H9 (cell line): ENCODE measurements at regions not wholly inside any gene's neighbourhood (a gene's known extent, or its start where the extent isn't known, plus 50 kb on each side); places are given as distances from the start of the nearest gene placed in this dataset.

Experiments used
- DNase-seq: peaks from one replicate; pipeline ENCODE4 v3.0.0-alpha.2; 2017
- H2AFZ ChIP-seq: one replicate; pipeline ENCODE4 v1.6.1; 2013; ENCODE audit warnings: mild to moderate bottlenecking, low read length, control low read depth, moderate library complexity
- H2AK5ac ChIP-seq: 2 replicates; pipeline ENCODE4 v1.6.1; 2013; ENCODE audit warnings: low read length, control low read depth, mixed read lengths; ENCODE audit not compliant: insufficient read length
- H2BK120ac ChIP-seq: one replicate; pipeline ENCODE4 v1.6.1; 2013; ENCODE audit warnings: low read depth, mild to moderate bottlenecking, low read length, control low read depth, inconsistent platforms; ENCODE audit not compliant: poor library complexity, severe bottlenecking
- H2BK12ac ChIP-seq: 2 replicates; pipeline ENCODE4 v1.6.1; 2013; ENCODE audit warnings: low read length, control low read depth, mixed read lengths, low read depth; ENCODE audit not compliant: insufficient read length
- H2BK15ac ChIP-seq: 2 replicates; pipeline ENCODE4 v1.6.1; 2013; ENCODE audit warnings: low read depth, low read length, control low read depth
- H2BK20ac ChIP-seq: one replicate; pipeline ENCODE4 v1.6.1; 2013; ENCODE audit warnings: low read depth, mild to moderate bottlenecking, low read length, control low read depth, inconsistent platforms; ENCODE audit not compliant: poor library complexity, severe bottlenecking
- H2BK5ac ChIP-seq: 2 replicates; pipeline ENCODE4 v1.6.1; 2013; ENCODE audit warnings: low read length, control low read depth, mixed read lengths; ENCODE audit not compliant: insufficient read length
- H3K14ac ChIP-seq: 2 replicates; pipeline ENCODE4 v1.6.1; 2013; ENCODE audit warnings: low read length, control low read depth; ENCODE audit not compliant: insufficient read depth
- H3K18ac ChIP-seq: 2 replicates; pipeline ENCODE4 v1.6.1; 2013; ENCODE audit warnings: low read depth, mild to moderate bottlenecking, mixed read lengths, low read length, control low read depth; ENCODE audit not compliant: insufficient read length
- H3K23ac ChIP-seq: 2 replicates; pipeline ENCODE4 v1.6.1; 2013; ENCODE audit warnings: low read length, control low read depth, mixed read lengths, low read depth; ENCODE audit not compliant: insufficient read length
- H3K23me2 ChIP-seq: 2 replicates; pipeline ENCODE4 v1.6.1; 2013; ENCODE audit warnings: low read depth, mild to moderate bottlenecking, mixed read lengths, low read length, control low read depth; ENCODE audit not compliant: insufficient read length, poor library complexity, severe bottlenecking
- H3K27ac ChIP-seq: 2 replicates; pipeline ENCODE4 v1.5.1; 2013; ENCODE audit warnings: low read length, control low read depth, mixed read lengths, low read depth; ENCODE audit not compliant: insufficient read length
- H3K27me3 ChIP-seq: 2 replicates; pipeline ENCODE4 v1.6.1; 2013; ENCODE audit warnings: low read length, control low read depth, inconsistent platforms; ENCODE audit not compliant: insufficient read depth
- H3K4ac ChIP-seq: 2 replicates; pipeline ENCODE4 v1.6.1; 2013; ENCODE audit warnings: low read depth, mild to moderate bottlenecking, control low read depth, inconsistent platforms, low read length, moderate library complexity
- H3K4me1 ChIP-seq: 2 replicates; pipeline ENCODE4 v1.6.1; 2013; ENCODE audit warnings: low read length, control low read depth, inconsistent platforms; ENCODE audit not compliant: insufficient read depth
- H3K4me2 ChIP-seq: 2 replicates; pipeline ENCODE4 v1.6.1; 2013; ENCODE audit warnings: low read length, control low read depth, mixed read lengths; ENCODE audit not compliant: insufficient read length, insufficient read depth
- H3K56ac ChIP-seq: 2 replicates; pipeline ENCODE4 v1.6.1; 2013; ENCODE audit warnings: low read depth, mild to moderate bottlenecking, mixed read lengths, low read length, control low read depth; ENCODE audit not compliant: insufficient read length
- H3K79me1 ChIP-seq: 2 replicates; pipeline ENCODE4 v1.6.1; 2013; ENCODE audit warnings: low read depth, mild to moderate bottlenecking, moderate library complexity, low read length, control low read depth, inconsistent platforms; ENCODE audit not compliant: insufficient read depth, poor library complexity, severe bottlenecking
- H3K79me2 ChIP-seq: 2 replicates; pipeline ENCODE4 v1.6.1; 2013; ENCODE audit warnings: low read length, control low read depth, inconsistent platforms; ENCODE audit not compliant: insufficient read depth
- H3K9ac ChIP-seq: 2 replicates; pipeline ENCODE4 v1.6.1; 2013; ENCODE audit warnings: low read length, control low read depth, mixed read lengths; ENCODE audit not compliant: insufficient read length; ENCODE audit errors: extremely low read depth
- H3K9me3 ChIP-seq: one replicate; pipeline ENCODE4 v1.6.1; 2013; ENCODE audit warnings: low read depth, low read length, inconsistent platforms; ENCODE audit not compliant: control insufficient read depth
- H3T11ph ChIP-seq: one replicate; pipeline ENCODE4 v1.6.1; 2013; ENCODE audit warnings: mild to moderate bottlenecking, low read length, control low read depth, inconsistent platforms
- H4K20me1 ChIP-seq: one replicate; pipeline ENCODE4 v1.6.1; 2013; ENCODE audit not compliant: control insufficient read depth, insufficient read length, insufficient read depth
- H4K5ac ChIP-seq: 2 replicates; pipeline ENCODE4 v1.6.1; 2013; ENCODE audit warnings: low read depth, mild to moderate bottlenecking, mixed read lengths, low read length, control low read depth; ENCODE audit not compliant: insufficient read length
- H4K8ac ChIP-seq: replicated peaks from 2 replicates; pipeline ENCODE4 v1.6.1; 2013; ENCODE audit warnings: low read length, control low read depth, mixed read lengths, low read depth; ENCODE audit not compliant: insufficient read length
- H4K91ac ChIP-seq: 2 replicates; pipeline ENCODE4 v1.6.1; 2013; ENCODE audit warnings: low read depth, mild to moderate bottlenecking, moderate library complexity, mixed read lengths, low read length, control low read depth; ENCODE audit not compliant: insufficient read length
- H3K27ac Mint-ChIP-seq, 3 experiments: 2 replicates in 2 of 3; 3 replicates in 1 of 3; pipeline ENCODE4 v1.8.0; 2020 to 2021; ENCODE audit warnings: mixed read lengths in 3 of 3, mild to moderate bottlenecking in 1 of 3, moderate library complexity in 1 of 3
- H3K27me3 Mint-ChIP-seq: 2 replicates; pipeline ENCODE4 v1.8.0; 2021; ENCODE audit warnings: low read depth, mild to moderate bottlenecking, moderate library complexity, mixed read lengths
- H3K36me3 Mint-ChIP-seq, 3 experiments: 2 replicates in 2 of 3; 3 replicates in 1 of 3; pipeline ENCODE4 v1.8.0; 2020 to 2021; ENCODE audit warnings: low read depth in 3 of 3, mixed read lengths in 3 of 3; ENCODE audit not compliant: insufficient read depth in 1 of 3
- H3K4me1 Mint-ChIP-seq, 2 experiments: 2 replicates each; pipeline ENCODE4 v1.8.0; 2020; ENCODE audit warnings: mixed read lengths in 2 of 2
- H3K4me3 Mint-ChIP-seq, 2 experiments: 2 replicates in 1 of 2; 3 replicates in 1 of 2; pipeline ENCODE4 v1.8.0; 2020 to 2021; ENCODE audit warnings: mild to moderate bottlenecking in 2 of 2, mixed read lengths in 2 of 2, moderate library complexity in 1 of 2
- H3K9me3 Mint-ChIP-seq, 2 experiments: 2 replicates in 1 of 2; 3 replicates in 1 of 2; pipeline ENCODE4 v1.8.0; 2020; ENCODE audit warnings: mild to moderate bottlenecking in 2 of 2, mixed read lengths in 2 of 2, moderate library complexity in 1 of 2
- WGBS: extraction: QIAGEN DNeasy Blood & Tissue Kit; methylation state at CpG from one replicate; pipeline ENCODE4 v1.1.7; 2013; ENCODE audit warnings: missing lambda C conversion rate, low lambda C conversion rate, mixed read lengths; ENCODE audit not compliant: insufficient read length; ENCODE audit errors: extremely low coverage; 5-methylcytosine and 5-hydroxymethylcytosine counted together
- TF ChIP-seq, protein P1 (sequence below): fragments of 200-600 bp; sonication (generic); conservative IDR thresholded peaks from 3 replicates; pipeline ENCODE4 v1.8.0; 2021; ENCODE audit warnings: antibody characterized with exemption, mild to moderate bottlenecking

DNA sequence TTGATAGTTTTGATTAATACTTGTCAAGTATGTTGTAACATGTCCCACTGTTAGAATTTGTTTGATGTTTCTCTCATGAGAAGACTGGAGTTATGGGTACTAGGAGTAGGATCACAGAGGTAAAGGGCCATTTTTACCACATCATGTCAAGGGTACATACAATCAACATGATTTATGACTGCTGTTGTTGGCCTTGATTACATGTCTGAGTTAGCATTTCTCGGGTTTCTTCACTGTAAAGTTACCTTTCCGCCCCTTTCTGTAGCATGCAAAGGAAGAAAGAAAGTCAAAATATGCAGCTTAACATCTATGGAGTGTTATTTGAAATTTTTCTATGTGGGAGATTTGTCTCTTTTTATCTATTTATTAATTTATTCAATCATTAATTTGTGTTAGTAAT lies 1456.4 kb downstream of the SUCLG1 start:
- TF ChIP-seq, protein P1, sequence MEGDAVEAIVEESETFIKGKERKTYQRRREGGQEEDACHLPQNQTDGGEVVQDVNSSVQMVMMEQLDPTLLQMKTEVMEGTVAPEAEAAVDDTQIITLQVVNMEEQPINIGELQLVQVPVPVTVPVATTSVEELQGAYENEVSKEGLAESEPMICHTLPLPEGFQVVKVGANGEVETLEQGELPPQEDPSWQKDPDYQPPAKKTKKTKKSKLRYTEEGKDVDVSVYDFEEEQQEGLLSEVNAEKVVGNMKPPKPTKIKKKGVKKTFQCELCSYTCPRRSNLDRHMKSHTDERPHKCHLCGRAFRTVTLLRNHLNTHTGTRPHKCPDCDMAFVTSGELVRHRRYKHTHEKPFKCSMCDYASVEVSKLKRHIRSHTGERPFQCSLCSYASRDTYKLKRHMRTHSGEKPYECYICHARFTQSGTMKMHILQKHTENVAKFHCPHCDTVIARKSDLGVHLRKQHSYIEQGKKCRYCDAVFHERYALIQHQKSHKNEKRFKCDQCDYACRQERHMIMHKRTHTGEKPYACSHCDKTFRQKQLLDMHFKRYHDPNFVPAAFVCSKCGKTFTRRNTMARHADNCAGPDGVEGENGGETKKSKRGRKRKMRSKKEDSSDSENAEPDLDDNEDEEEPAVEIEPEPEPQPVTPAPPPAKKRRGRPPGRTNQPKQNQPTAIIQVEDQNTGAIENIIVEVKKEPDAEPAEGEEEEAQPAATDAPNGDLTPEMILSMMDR, result no peak
- Histone ChIP-seq H2AK5ac (no peak overlapping the region), H3K79me2 (no peaks in the 10 kb centered on the region), H3K9me3 (no peaks in the 10 kb centered on the region), H4K91ac (no peak overlapping the region), H3K4ac (no peak overlapping the region), H2AFZ (no peak overlapping the region), H3K4me1 (no peaks in the 10 kb centered on the region), H2BK12ac (no peak overlapping the region), H4K8ac (no peak overlapping the region), H2BK15ac (no peak overlapping the region), H3K79me1 (no peaks in the 10 kb centered on the region), H3K18ac (no peak overlapping the region), H3K27ac (no peak overlapping the region), H3K23me2 (no peaks in the 10 kb centered on the region), H2BK120ac (no peak overlapping the region), H3K23ac (no peak overlapping the region), H3K4me2 (no peak overlapping the region), H3K27me3 (no peaks in the 10 kb centered on the region), H3K56ac (no peak overlapping the region), H4K5ac (no peak overlapping the region), H4K20me1 (no peaks in the 10 kb centered on the region), H3K14ac (no peak overlapping the region), H3K9ac (no peak overlapping the region), H2BK5ac (no peak overlapping the region), H2BK20ac (no peak overlapping the region), H3T11ph (no peak overlapping the region)
- no peak for DNase-seq
- Mint-ChIP-seq H3K36me3 (no peaks in the 10 kb centered on the region), H3K27ac (no peak overlapping the region), H3K9me3 (no peaks in the 10 kb centered on the region), H3K4me1 (0 out of 4 replicates have a peak, but pooled peaks cover 0 to 2% of the 10 kb centered on the region in 2 experiments), H3K4me3 (no peak overlapping the region), H3K27me3 (no peaks in the 10 kb centered on the region)
- no CpG with 5 or more reads among the region's 2 CpGs for WGBS
